COLO668 (cell line): ENCODE measurements at regions not wholly inside any gene's neighbourhood (a gene's known extent, or its start where the extent isn't known, plus 50 kb on each side); places are given as distances from the start of the nearest gene placed in this dataset.
"Not testable (repeated sequence)": the region's sequence is repeated elsewhere in the genome, so short reads cannot be mapped to it uniquely, and the experiment has no call there.

ENCODE experiments used
- DNase-seq: peaks from one replicate; lab custom pipeline; 2025; ENCODE audit not compliant: unreplicated experiment; lab: John Stamatoyannopoulos, UW

GRCh38 chr2:18950361-18950851, 361.0 kb upstream of the NT5C1B start:
- no peak for DNase-seq

GRCh38 chr2:18949871-18950270, 360.5 kb upstream of the NT5C1B start:
- no peak for DNase-seq

GRCh38 chr2:18940184-18940583, 350.8 kb upstream of the NT5C1B start:
- DNase-seq = no peak

- not testable (repeated sequence) for DNase-seq
These were observed 350.4 kb upstream of the NT5C1B start for GRCh38 chr2:18939740-18940139.

- no peak for DNase-seq
These were observed 345.5 kb upstream of the NT5C1B start for GRCh38 chr2:18934886-18935285.

GRCh38 chr2:18932853-18933252, 343.5 kb upstream of the NT5C1B start:
- no peak for DNase-seq

GRCh38 chr2:18930971-18931370, 341.6 kb upstream of the NT5C1B start:
- no peak for DNase-seq

GRCh38 chr2:18927525-18928232, 338.3 kb upstream of the NT5C1B start:
- DNase-seq = no peak

GRCh38 chr2:18926631-18927524, 337.5 kb upstream of the NT5C1B start:
- no peak for DNase-seq

- no peak for DNase-seq
These were observed 335.9 kb upstream of the NT5C1B start for GRCh38 chr2:18925296-18925695.

- DNase-seq = no peak
These were observed 335.5 kb upstream of the NT5C1B start for GRCh38 chr2:18924886-18925285.

- DNase-seq = no peak
These were observed 335.0 kb upstream of the NT5C1B start for GRCh38 chr2:18924386-18924785.

- no peak for DNase-seq
These were observed 332.9 kb upstream of the NT5C1B start for GRCh38 chr2:18922276-18922675.

- no peak for DNase-seq
These were observed 328.9 kb upstream of the NT5C1B start for GRCh38 chr2:18918280-18918679.

- DNase-seq = no peak
These were observed 325.9 kb upstream of the NT5C1B start for GRCh38 chr2:18915227-18915626.

GRCh38 chr2:18913512-18913911, 324.1 kb upstream of the NT5C1B start:
- DNase-seq = no peak

- no peak for DNase-seq
These were observed 323.0 kb upstream of the NT5C1B start for GRCh38 chr2:18912225-18912888.

- DNase-seq = no peak
These were observed 322.0 kb upstream of the NT5C1B start for GRCh38 chr2:18911416-18911815.

- DNase-seq = no peak
These were observed 321.5 kb upstream of the NT5C1B start for GRCh38 chr2:18910843-18911242.

- DNase-seq = no peak
These were observed 318.6 kb upstream of the NT5C1B start for GRCh38 chr2:18907937-18908336.

- DNase-seq = no peak
These were observed 318.1 kb upstream of the NT5C1B start for GRCh38 chr2:18907508-18907907.

- no peak for DNase-seq
These were observed 314.4 kb upstream of the NT5C1B start for GRCh38 chr2:18903750-18904149.
